Skin of body (tissue), 1 donor: ENCODE measurements at regions not wholly inside any gene's neighbourhood (a gene's known extent, or its start where the extent isn't known, plus 50 kb on each side); places are given as distances from the start of the nearest gene placed in this dataset.
"Not testable (repeated sequence)": the region's sequence is repeated elsewhere in the genome, so short reads cannot be mapped to it uniquely, and the experiment has no call there.

Source experiments
- DNase-seq: peaks from one replicate; lab custom pipeline; 2025; lab: John Stamatoyannopoulos, UW

DNA sequence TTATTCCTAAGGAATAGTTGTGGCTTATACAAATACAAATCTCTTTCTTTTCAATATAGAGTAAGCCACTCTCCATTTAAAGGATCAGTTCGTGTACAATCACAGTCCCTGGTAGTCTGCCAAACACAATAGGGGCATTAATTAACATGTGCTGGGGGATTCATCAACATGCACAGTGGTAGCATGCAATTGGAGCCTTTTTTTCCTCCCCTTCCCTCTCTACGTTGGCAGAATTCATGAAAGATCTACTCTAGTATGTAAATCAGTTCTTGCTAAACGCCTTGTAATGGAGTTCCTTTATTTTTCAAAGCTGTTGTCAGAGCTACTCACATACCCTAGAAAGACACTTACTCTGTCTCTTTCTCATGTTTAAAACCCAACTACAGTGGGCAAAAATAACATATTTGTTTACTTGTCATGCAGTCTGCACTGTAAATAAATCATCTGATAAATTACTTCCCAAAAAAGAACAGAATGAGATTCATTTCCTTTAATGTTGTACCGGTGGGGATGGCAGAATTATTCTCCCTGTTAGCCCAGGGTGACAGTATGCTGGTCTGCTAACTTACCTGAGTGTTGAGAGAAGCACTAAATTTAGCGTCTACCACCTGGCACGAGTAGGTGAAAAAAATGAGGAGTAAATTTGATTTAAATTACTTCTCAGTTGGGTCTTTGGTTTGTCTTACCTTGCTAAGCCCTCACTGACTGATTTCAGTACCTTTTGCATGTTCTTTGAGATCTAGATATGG lies 341.5 kb upstream of the CCNH start:
- no peak for DNase-seq

DNA sequence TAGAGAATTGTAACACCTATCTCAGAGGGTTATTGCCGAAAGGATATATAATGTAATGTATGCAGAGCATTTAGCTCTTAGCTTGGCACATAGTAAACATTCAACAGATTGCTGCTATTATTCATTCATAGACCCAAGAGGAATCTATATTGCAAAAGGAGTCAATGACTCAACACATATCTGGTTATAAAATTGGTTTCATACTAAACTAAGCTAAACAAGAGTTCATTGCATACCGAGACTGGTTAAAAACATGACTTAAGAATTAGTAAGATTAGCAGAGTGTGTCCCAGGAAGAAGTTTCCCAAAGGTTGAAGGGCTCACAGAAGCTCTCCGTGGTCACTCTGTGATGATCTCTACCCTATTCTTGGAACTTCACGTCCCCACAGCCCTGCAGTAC lies 339.6 kb upstream of the CCNH start:
- DNase-seq = no peak

DNA sequence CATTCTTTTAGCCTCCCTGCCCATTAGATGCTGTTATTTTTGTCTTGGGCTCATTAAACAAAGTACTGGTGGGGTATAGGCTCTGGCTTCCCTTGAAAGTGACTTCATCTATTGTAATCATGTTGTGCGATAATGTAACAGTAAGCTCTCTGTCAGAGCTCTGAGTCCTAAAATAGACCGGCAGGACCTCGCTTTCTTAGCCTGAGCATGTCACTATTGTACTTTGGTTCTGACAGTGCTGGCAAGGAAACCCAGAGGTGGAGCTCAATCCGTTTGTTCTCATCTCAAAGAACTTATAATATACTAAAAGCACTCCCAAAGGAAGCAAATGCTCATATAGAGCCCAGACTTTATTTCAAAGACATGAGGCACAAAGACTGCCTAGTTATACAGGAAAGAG lies 339.1 kb upstream of the CCNH start:
- no peak for DNase-seq

DNA sequence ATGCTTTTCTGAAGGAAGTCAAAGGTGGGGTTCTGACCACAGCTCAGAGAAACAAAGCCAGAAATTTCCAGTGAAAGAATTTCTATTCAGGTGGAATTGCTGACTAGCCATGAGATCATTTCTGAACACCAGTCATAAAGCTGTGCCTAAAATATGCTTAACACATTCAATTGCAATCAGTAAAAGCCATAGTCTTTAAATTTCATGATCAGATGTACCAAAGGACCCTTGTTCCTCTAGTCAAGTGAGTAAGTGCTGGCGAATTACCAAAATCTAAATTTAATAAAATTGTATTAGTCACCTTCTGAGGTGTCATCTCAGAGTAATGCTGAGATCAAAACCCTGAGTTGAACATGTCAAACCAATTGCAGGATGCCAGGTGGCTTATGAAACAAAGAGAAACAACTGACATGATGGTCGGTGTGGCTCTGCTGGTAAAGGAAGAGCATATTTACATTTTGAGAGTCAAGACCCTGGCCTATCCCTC lies 334.2 kb upstream of the CCNH start:
- DNase-seq = no peak

DNA sequence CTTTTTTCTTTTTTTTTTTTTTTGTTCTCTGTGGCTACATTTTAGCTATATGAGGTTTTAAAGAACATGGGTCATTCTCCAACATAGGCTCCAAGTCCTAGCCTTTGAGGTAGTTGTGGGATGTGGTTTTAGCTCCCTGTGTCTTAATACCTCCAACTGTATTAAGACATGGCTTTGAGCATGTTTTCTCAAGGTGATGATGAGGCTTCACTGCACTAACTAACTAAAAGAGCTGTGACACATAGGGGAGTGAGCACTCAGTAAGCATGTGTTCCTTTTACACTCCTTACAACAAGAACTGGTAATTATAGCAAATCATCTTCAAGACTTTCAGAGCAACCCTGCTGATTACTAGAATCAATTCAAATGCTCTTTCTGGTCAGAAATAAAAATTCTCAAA lies 333.6 kb upstream of the CCNH start:
- no peak for DNase-seq

DNA sequence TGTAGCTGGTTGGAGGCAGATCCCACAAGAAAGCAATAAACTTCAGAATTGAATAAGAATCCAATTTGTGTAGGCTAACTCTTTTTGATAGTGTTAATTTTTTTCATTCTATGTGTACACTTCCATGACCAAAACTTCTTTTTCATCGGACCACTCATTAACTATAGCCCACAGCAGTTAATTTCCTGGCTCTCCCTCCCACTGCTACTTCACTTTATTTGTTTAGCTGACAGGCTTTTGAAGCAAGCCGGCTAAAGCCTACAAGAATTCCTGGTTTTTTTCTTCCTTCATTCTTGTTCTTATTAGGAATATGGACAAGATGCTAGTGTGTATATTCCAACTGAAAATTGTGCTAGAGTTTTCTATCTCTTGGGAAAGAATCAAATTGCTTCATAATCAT lies 329.2 kb upstream of the CCNH start:
- no peak for DNase-seq

DNA sequence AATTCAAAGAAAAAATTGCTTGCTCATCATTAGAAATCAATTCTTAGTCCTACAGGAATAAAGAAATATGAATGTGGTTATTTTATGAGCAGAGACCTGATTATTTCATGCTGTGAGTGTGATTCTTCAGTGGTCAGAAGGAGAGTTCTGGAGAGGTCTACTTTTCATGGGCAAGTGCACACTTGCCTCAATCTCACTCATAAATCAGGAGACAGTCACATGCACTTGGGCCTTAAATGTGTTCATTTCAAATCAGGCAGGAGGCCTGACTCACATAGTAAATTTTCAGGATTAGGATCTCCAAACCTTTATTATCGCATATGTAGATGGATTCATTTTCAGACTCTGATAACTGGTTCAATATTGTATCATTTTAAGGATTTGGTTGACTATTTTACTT lies 323.2 kb upstream of the CCNH start:
- DNase-seq = no peak

DNA sequence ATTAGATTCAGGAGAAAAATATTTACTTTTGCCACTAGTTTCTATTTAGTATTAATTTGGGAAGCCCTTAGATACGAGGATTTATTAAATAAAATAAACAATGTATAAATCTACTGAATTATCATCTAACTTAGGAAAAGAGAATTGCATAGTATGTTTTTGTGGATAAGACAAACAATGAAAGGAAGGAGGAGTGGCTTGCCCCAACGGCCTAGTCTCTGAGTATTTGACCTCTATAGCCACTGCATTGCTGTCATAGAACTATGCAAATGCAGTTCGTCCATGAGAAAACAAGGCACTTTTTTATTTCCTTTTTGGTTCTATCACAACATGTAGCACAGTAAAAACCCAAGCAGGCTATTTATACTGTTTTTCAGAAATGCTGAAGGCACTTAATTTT lies 321.2 kb upstream of the CCNH start:
- DNase-seq = no peak

DNA sequence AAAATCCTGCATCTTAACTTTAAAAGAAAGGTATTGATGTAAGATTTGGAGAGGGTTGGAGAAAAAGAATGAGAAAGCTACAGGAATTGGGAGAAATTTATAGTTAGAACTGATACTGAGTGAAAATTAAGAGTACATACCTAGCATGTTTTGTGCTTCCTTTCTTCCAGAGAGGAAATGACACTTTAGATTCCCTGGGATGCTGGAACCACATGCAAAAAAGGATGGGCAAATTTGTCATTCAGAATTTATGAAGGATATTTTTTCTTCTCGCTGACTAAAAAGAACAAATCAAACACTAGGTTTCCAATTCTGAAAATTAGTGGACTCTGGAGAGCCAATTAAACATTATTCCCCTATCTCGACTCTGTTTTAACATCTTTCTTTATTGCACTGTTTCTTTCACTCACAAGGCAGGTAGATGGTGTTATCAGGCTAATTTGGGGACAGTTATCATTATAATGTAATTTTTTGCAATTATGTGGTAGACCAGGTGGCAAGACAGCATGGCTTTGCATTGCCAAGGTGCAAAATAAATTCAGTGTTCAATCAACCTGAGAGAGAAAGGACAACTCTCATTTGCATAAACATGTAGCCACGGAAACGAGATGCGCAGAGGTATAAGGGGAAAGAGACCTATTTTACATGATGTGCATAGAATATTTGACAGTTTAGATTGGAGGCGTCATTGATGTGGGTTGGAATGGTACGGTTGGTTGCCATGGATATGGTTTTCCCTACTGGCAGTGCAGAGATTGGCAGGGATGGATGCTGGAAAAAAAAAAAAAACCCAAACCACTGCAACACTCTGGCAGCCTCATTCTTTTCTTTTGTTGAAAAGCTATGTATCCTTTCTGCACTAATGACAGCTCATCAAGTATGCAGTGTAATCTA lies 320.4 kb upstream of the CCNH start:
- no peak for DNase-seq

DNA sequence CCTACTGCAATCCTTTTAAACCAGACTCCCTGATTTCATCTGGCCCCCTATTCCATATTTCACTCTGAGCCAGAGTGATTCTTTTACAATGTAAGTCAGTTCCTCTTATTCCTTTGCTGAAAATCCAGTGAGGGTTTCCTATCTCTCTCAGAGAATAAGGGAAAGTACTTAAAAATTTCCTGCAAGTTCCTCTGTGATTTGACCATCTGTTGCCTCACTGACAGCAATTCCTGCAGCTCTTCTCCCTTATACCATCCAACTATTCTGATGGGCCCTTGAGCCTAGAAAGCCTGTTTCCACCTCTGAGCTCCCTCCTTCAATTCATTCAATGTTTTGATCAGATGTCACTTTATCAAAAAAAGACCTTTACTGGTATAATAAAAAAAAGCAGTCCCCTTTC lies 317.1 kb upstream of the CCNH start:
- DNase-seq = no peak

DNA sequence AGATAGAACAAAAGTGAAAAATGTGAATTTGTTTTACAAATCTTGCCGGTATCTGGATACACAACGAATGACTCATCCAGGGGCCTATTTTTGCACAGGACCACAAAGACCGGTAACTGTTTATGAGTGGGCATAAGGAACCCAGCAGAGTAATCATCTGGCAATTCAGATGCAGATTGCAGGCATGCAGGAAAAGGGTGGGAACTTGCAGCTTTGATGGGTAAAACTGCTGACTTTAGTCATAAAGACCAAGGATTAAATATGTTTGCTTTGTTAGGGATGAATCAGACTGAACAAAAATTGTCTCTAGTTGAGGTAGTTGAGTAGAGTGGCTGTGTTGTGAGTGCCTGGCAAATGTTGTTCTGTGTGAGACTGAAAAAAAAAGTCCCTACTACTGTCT lies 309.6 kb upstream of the CCNH start:
- no peak for DNase-seq

DNA sequence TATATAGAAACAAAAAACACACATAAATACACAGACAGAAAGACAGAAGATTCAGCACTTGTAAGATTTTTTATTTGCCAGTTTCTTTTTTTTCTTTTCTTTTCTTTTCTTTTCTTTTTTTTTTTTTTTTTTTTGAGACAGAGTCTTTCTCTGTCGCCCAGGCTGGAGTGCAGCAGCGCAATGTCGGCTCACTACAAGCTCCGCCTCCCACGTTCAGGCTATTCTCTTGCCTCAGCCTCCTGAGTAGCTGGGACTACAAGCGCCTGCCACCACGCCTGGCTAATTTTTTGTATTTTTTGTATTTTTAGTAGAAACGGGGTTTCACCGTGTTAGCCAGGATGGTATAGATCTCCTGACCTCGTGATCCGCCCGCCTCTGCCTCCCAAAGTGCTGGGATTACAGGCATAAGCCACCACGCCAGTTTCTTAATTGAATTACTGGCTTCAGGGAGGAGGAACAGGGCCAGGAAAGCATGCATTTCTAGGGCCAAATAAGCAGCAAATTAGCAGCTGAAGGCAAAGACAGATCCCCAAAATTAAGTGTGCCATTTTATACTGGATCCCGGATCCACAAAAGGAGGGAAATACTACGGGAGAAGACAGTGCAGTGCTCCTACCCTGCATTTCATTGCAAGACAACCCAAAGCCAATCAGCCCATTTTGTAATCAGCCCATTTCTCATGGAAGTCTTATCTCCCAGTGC lies 305.6 kb upstream of the CCNH start:
- not testable (repeated sequence) for DNase-seq

DNA sequence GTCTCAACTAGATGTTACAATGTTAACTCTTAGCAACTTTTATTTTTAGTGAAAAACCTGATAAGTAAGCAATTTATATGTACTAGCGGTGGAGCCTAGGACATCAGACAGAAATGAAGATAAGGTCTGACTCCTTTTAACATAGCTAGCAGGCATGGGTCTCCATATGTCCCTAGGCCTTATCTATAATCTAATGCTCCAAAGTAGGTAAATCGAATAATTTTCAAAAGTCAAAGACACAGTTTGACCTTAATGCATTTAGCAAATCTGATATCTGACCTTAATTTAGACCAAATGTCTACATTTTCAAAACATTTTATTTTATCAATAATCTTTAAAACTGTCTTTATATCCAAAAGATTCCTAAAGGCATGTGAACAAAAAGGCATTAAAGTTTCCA lies 305.0 kb upstream of the CCNH start:
- DNase-seq = no peak

DNA sequence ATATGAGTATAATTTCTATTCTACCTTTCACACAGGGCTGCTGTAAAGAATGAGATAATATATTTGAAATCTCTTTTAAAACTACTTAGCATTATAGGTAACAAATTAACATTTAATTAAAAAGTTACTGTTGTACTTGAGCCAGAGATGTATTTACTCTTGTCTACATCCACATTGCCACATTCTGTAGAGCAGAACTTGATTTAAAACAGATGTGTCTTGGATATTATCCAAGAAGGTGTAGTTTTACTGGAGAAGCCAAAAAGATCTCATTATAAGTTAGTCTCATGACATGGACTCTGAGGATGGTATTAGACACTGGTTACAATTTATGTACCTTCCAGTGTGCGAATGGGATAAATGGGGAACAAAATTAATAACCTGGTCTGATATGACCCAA lies 293.1 kb upstream of the CCNH start:
- DNase-seq = no peak

DNA sequence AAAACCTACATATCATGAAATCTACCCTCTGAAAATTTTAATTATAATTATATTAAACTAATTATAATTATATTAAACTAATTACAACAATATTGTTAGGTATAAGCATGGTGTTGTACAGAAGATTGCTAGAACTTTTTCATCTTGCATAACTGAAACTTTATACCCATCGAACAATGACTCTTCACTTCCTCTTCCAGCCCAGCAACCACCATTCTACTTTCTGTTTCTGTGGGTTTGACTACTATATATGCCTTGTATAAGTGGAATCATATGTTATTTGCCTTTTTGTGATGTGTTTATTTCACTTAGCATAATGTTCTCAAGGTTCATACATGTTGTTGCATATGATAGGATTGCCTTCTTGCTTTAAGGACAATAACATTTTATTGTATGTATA lies 274.2 kb upstream of the CCNH start:
- DNase-seq = no peak

DNA sequence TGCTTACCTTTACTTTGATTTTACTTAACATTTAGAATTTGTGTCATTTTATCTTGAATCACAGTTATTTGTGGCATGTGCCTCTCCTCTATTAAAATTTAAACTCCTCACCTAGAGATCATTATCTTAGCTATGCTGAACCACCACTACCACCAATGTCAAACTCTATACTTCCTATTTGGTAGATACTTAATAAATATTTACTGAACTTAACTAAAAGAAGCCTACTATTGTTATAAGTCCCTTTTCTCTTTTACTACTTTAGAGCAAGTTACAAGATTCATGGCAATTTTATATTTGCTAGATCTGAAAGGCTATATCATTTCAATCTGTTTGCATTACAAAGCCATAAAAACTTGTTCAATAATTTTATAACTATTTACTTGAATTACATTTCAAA lies 273.3 kb upstream of the CCNH start:
- DNase-seq = no peak

DNA sequence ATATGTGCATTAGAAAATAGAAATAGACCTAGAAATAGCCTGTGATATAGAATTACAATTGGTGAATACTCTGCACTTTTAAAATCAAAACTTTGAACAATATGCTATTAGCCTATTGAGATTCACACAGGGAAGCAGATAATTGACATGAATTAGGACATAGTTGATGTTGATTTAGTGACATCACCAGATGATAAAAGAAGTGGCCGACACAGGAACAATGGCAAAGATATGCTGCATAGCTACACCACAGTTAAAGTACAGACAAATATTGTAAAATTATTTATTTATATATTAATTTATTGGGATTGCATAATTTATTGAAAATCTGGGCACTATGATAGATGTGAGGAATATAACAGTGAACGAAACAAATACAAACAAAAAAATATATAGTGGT lies 261.5 kb upstream of the CCNH start:
- no peak for DNase-seq

DNA sequence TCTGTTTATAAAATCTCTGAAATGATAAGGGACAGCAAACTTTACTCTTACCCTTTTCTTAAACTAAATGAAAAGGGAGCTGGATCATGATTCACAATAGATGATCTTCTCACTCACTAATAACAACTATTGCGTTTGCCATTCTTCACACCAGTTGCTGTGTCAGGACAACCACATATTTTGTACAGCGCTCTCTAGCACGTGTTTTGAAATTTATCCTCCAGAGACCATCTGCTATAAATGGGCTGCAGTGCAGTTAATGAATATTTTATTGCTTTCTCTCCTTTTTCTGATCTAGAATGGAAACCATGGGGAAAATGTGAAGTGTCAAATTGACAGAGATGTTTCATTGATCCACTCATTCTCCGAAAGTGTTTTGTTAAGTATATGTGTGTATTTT lies 258.4 kb upstream of the CCNH start:
- DNase-seq = no peak

DNA sequence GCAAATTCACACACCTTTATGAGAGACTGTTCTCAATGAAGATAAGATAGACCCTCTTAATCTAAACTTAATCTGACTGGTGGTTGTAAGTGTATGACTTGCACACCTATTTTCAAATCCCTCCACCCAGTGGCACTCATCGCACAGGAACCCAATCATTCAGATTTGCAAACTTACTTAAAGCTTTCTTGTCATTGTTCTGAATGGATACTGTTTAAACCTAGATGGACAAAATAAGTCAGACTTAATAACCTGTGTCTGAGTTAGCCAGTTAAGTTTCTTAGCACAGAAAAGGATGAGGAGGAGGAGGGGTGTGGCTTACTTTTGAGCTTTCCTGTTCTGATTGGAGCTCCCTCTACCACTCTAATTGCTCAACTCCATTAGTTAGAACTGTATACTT lies 252.4 kb upstream of the CCNH start:
- no peak for DNase-seq

DNA sequence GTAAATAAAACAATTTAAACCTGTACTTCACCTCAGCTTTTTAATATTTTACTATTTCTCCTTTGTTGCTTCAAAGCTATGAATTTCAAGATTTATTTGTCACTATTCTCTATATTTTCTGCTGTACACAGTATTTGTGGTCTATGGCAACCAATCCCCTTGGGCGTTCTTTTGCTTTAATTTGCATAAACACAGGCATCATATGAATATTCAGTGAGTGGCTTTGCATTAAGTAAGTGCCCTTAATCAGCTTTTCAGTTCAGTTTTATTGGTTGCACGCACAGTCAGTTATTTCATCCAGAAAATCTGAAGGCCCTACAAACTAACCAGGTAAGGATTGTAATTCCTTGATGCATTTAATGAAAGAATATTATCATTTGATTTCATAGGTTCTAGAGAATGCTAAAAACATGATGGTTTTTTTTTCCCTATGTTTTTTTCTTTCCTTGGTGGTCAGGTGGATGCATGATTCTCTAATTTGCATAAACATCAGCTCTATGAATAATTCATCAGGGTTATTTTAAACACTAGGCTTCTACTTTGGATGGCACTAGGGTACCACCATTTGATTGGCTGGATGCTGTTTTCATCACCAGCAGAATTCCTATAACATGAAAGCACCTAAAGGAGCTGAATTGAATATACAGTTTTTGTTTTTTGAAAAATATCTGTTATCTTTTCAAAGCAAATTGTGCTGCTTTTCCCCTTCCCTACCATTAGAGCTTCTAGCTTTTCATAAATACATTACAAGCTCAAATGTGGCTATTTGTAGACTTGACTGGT lies 249.2 kb upstream of the CCNH start:
- no peak for DNase-seq

DNA sequence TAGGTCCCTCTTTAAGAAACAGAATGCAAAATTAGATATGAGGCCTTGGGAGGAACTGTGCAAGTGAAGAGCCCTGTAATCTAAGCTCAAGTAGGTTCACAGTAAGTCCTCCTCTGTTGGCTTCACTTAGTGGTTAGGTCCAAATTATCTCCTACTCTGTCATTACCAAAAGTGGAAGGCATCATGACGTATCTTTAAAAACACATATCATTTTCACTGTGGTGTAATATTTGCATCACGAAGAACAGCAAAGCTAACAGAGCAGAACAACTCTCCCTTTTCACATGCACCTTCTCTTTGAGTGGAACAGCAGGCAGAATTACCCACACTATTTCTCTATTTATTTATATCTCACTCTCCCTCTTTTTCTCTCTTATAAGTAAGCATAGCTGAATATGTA lies 240.5 kb upstream of the CCNH start:
- no peak for DNase-seq
